ENCODE measurements at regions not wholly inside any gene's neighbourhood (a gene's known extent, or its start where the extent isn't known, plus 50 kb on each side); places are given as distances from the start of the nearest gene placed in this dataset.

- ATAC-seq = no peak
- WGBS, 4 donors = 76 to 87% (median 82%) methylated on average over 2 of the region's 2 CpGs
- intact Hi-C loops (cut with DNase I) = no loop called here
These were observed 236.6 kb upstream of the CTNNB1 start for GRCh38 chr3:40962721-40963120.

DNA sequence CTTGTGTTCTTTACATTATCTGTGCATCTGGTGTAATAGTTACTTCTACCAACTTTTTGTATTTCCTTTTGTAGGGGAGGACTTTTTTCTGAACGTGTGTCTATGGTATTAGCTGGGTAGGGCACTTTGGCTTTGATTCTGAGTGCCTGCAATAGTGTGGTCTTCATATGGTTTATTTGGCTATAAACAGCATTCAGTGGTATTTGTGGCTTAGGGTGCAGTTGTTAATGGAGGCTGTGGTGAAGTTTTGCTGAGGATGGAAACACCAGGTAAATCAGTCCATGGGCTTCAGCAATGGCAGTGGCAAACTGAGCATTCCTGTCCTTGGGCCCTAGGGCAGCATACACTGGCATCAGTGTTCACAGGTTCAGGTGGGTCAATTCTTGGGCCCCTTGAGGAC lies 230.6 kb upstream of the CTNNB1 start:
- Histone ChIP-seq H3K4me1 (peaks cover 8 to 40% (median 28%) of the 10 kb centered on the region in 12 donors), H3K27ac (no peak overlapping the region), H3K9me3 (peaks cover 0 to 8% (median 0%) of the 10 kb centered on the region in 12 donors), H3K4me3 (no peak overlapping the region), H3K36me3 (no peaks in the 10 kb centered on the region), H3K27me3 (no peaks in the 10 kb centered on the region)
- 68 to 84% (median 71%) methylated on average over 1 of the region's 1 CpG for WGBS, 4 donors
- intact Hi-C loops (cut with DNase I) = no loop called here
- no peak for DNase-seq
- TF ChIP-seq, protein P1, sequence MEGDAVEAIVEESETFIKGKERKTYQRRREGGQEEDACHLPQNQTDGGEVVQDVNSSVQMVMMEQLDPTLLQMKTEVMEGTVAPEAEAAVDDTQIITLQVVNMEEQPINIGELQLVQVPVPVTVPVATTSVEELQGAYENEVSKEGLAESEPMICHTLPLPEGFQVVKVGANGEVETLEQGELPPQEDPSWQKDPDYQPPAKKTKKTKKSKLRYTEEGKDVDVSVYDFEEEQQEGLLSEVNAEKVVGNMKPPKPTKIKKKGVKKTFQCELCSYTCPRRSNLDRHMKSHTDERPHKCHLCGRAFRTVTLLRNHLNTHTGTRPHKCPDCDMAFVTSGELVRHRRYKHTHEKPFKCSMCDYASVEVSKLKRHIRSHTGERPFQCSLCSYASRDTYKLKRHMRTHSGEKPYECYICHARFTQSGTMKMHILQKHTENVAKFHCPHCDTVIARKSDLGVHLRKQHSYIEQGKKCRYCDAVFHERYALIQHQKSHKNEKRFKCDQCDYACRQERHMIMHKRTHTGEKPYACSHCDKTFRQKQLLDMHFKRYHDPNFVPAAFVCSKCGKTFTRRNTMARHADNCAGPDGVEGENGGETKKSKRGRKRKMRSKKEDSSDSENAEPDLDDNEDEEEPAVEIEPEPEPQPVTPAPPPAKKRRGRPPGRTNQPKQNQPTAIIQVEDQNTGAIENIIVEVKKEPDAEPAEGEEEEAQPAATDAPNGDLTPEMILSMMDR (IDR thresholded peaks at IDR 0.05) = no peak
- TF ChIP-seq POLR2A (IDR thresholded peaks at IDR 0.05) = no peak
- no peak for ATAC-seq

More at GRCh38 chr3:40962721-40963120, 236.6 kb upstream of the CTNNB1 start:
- no peak overlapping the region for H3K4me3 ChIP-seq
- no peaks in the 10 kb centered on the region for H3K36me3 ChIP-seq
- DNase-seq = no peak
- no peaks in the 10 kb centered on the region for H3K4me1 ChIP-seq
- H3K27me3 ChIP-seq = no peaks in the 10 kb centered on the region
- no peak overlapping the region for H3K27ac ChIP-seq
- TF ChIP-seq, protein P1 (IDR thresholded peaks at IDR 0.05) = no peak
- TF ChIP-seq POLR2A (IDR thresholded peaks at IDR 0.05) = no peak
- H3K9me3 ChIP-seq = peaks cover 0 to 29% (median 0%) of the 10 kb centered on the region in 12 donors

- intact Hi-C loops (cut with DNase I) = no loop called here
- ATAC-seq (no peak), DNase-seq (no peak)
- H3K27ac ChIP-seq = no peak overlapping the region
- H3K36me3 ChIP-seq = no peaks in the 10 kb centered on the region
- H3K4me3 ChIP-seq = no peak overlapping the region
- peaks cover 0 to 1% (median 0%) of the 10 kb centered on the region in 12 donors for H3K9me3 ChIP-seq
- no peaks in the 10 kb centered on the region for H3K27me3 ChIP-seq
- no peak for TF ChIP-seq POLR2A (IDR thresholded peaks at IDR 0.05)
- TF ChIP-seq, protein P1 (IDR thresholded peaks at IDR 0.05) = no peak
- peaks cover 8 to 45% (median 33%) of the 10 kb centered on the region in 12 donors for H3K4me1 ChIP-seq
- WGBS, 4 donors = 96 to 97% (median 97%) methylated on average over 3 of the region's 3 CpGs
These were observed 230.0 kb upstream of the CTNNB1 start for GRCh38 chr3:40969341-40969740.

- Histone ChIP-seq H3K9me3 (no peaks in the 10 kb centered on the region), H3K4me3 (no peak overlapping the region), H3K4me1 (peaks cover 8 to 51% (median 38%) of the 10 kb centered on the region in 12 donors), H3K27ac (peak overlapping the region in 2 of 12 donors; percentile 73 to 81), H3K36me3 (no peaks in the 10 kb centered on the region), H3K27me3 (no peaks in the 10 kb centered on the region)
- TF ChIP-seq POLR2A (IDR thresholded peaks at IDR 0.05) = no peak
- TF ChIP-seq, protein P1 (IDR thresholded peaks at IDR 0.05) = no peak
- ATAC-seq (no peak), DNase-seq (no peak)
- WGBS, 4 donors = 96 to 98% (median 97%) methylated on average over 3 of the region's 3 CpGs
- intact Hi-C loops (cut with DNase I) = loop anchor here in 8 of 10 donors (5.0 to 10.0 kb wide), 11 partner anchors 93 to 1135 kb away; partner anchors contain the start of gene CTNNB1 (in 4 of the 8)
These were observed 229.4 kb upstream of the CTNNB1 start for GRCh38 chr3:40969756-40970466.

Measured in heart left ventricle (tissue), 16 donors.